DOHH2 (cell line): ENCODE measurements at regions not wholly inside any gene's neighbourhood (a gene's known extent, or its start where the extent isn't known, plus 50 kb on each side); places are given as distances from the start of the nearest gene placed in this dataset.

Source experiments
- H3F3A ChIP-seq: fragments of 200-600 bp; sonication (generic), shearing (Covaris generic); 2 replicates; pipeline ENCODE4 v1.6.0; 2016; ENCODE audit warnings: antibody characterized with exemption, mild to moderate bottlenecking; ENCODE audit not compliant: control insufficient read depth, insufficient read depth
- H3K27ac ChIP-seq: fragments of 200-600 bp; sonication (generic); 2 replicates; pipeline ENCODE4 v1.5.1; 2014; ENCODE audit warnings: low read depth, mild to moderate bottlenecking, low read length, moderate library complexity
- H3K27me3 ChIP-seq: fragments of 200-600 bp; sonication (generic); 2 replicates; pipeline ENCODE4 v1.6.1; 2014; ENCODE audit warnings: mild to moderate bottlenecking, low read length, mixed read lengths; ENCODE audit not compliant: control insufficient read depth
- H3K36me3 ChIP-seq: fragments of 200-600 bp; sonication (generic); 2 replicates; pipeline ENCODE4 v1.6.1; 2014; ENCODE audit warnings: mild to moderate bottlenecking, low read length, moderate library complexity, mixed read lengths; ENCODE audit not compliant: control insufficient read depth
- H3K4me1 ChIP-seq: fragments of 200-600 bp; sonication (generic); 2 replicates; pipeline ENCODE4 v1.6.1; 2014; ENCODE audit warnings: mild to moderate bottlenecking, low read length, mixed read lengths; ENCODE audit not compliant: control insufficient read depth
- H3K4me2 ChIP-seq: fragments of 200-600 bp; sonication (generic); 2 replicates; pipeline ENCODE4 v1.6.0; 2014; ENCODE audit warnings: mild to moderate bottlenecking, low read length, moderate library complexity
- H3K4me3 ChIP-seq: fragments of 200-600 bp; sonication (generic); 2 replicates; pipeline ENCODE4 v1.5.1; 2014; ENCODE audit warnings: mild to moderate bottlenecking, low read length, mixed read lengths
- H3K79me2 ChIP-seq: fragments of 200-600 bp; sonication (generic); 2 replicates; pipeline ENCODE4 v1.6.1; 2014; ENCODE audit warnings: mild to moderate bottlenecking, low read length, mixed read lengths; ENCODE audit not compliant: control insufficient read depth
- H3K9me2 ChIP-seq: fragments of 200-600 bp; sonication (generic); replicated peaks from 2 replicates; pipeline ENCODE4 v1.6.1; 2014; ENCODE audit warnings: mild to moderate bottlenecking, low read length, mixed read lengths; ENCODE audit not compliant: control insufficient read depth
- H3K9me3 ChIP-seq: fragments of 200-600 bp; sonication (generic); 2 replicates; pipeline ENCODE4 v1.6.1; 2014; ENCODE audit warnings: antibody characterized with exemption, low read length, mixed read lengths; ENCODE audit not compliant: control insufficient read depth, insufficient read depth
- H4K20me1 ChIP-seq: fragments of 200-600 bp; sonication (generic); 2 replicates; pipeline ENCODE4 v1.6.0; 2014; ENCODE audit warnings: low read depth, mild to moderate bottlenecking, antibody characterized with exemption, low read length, moderate library complexity; ENCODE audit not compliant: control insufficient read depth, insufficient read depth
- EZH2phosphoT487 ChIP-seq: fragments of 200-600 bp; sonication (generic); IDR thresholded peaks from 2 replicates; pipeline ENCODE4 v1.6.1; 2017; ENCODE audit warnings: borderline replicate concordance, mild to moderate bottlenecking, antibody characterized with exemption, low read length, moderate library complexity, mixed read lengths
- TF ChIP-seq, protein P1 (sequence below): fragments of 200-600 bp; sonication (generic); IDR thresholded peaks from one replicate; pipeline ENCODE4 v1.5.1; 2014; ENCODE audit warnings: antibody characterized with exemption, mild to moderate bottlenecking, low read depth, low read length; ENCODE audit not compliant: poor library complexity, severe bottlenecking

DNA sequence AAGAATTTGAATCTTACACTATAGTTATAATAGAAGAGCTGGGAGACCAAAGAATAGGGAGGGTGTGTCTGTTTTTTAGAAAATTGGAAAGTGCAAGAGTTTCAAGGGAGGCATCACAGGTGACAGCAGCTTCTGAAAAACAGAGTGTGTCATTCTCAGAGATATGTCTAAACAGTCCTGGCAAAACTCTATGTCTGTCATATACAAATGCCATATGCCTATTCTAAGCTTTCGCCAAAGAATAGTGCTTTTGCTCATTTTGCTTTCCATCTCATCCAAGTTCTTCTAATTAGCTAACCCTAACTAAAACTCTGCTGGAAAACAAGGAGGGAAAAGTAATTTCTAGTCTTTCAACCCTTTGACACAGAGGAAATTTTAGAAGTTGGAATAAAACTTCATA is 388.0 kb upstream of the TYRP1 start:
- no peaks in the 10 kb centered on the region for H3K79me2 ChIP-seq
- TF ChIP-seq, protein P1, sequence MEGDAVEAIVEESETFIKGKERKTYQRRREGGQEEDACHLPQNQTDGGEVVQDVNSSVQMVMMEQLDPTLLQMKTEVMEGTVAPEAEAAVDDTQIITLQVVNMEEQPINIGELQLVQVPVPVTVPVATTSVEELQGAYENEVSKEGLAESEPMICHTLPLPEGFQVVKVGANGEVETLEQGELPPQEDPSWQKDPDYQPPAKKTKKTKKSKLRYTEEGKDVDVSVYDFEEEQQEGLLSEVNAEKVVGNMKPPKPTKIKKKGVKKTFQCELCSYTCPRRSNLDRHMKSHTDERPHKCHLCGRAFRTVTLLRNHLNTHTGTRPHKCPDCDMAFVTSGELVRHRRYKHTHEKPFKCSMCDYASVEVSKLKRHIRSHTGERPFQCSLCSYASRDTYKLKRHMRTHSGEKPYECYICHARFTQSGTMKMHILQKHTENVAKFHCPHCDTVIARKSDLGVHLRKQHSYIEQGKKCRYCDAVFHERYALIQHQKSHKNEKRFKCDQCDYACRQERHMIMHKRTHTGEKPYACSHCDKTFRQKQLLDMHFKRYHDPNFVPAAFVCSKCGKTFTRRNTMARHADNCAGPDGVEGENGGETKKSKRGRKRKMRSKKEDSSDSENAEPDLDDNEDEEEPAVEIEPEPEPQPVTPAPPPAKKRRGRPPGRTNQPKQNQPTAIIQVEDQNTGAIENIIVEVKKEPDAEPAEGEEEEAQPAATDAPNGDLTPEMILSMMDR = no peak
- no peaks in the 10 kb centered on the region for H3K9me2 ChIP-seq
- no peak overlapping the region for H3K4me3 ChIP-seq
- no peaks in the 10 kb centered on the region for H3F3A ChIP-seq
- H3K27me3 ChIP-seq = no peaks in the 10 kb centered on the region
- H3K9me3 ChIP-seq = peaks cover 3% of the 10 kb centered on the region; the same call in 1 of the 2 replicates
- no peak overlapping the region for H3K27ac ChIP-seq
- H4K20me1 ChIP-seq = no peaks in the 10 kb centered on the region
- no peak overlapping the region for H3K4me2 ChIP-seq
- H3K36me3 ChIP-seq = no peaks in the 10 kb centered on the region
- no peaks in the 10 kb centered on the region for H3K4me1 ChIP-seq

DNA sequence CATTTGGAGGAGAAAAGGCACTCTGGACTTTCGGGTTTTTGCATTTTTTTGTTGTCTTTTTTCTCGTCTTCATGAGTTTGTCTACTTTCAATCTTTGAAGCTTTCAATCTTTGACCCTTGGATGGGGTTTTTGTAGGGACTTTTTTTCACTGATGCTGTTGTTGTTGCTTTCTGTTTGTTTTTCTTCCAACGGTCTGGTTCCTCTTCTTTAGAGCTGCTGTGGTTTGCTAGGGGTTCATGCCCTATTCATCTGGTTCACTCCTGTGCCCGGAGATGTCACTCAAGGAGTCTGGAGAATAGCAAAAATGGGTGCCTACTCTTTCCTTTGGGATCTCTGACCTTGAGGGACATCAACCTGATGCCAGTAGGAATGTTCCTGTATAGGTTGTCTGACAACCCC is 378.6 kb upstream of the TYRP1 start:
- Histone ChIP-seq H3K4me1 (no peaks in the 10 kb centered on the region), H3K27me3 (no peaks in the 10 kb centered on the region), H3K36me3 (no peaks in the 10 kb centered on the region), H3K9me2 (no peaks in the 10 kb centered on the region), H3F3A (no peaks in the 10 kb centered on the region), H3K27ac (no peak overlapping the region), H3K79me2 (no peaks in the 10 kb centered on the region), H3K4me2 (no peak overlapping the region), H3K9me3 (no peaks in the 10 kb centered on the region), H3K4me3 (no peak overlapping the region), H4K20me1 (no peaks in the 10 kb centered on the region)
- TF ChIP-seq EZH2phosphoT487 = no peak
- TF ChIP-seq, protein P1 = no peak

DNA sequence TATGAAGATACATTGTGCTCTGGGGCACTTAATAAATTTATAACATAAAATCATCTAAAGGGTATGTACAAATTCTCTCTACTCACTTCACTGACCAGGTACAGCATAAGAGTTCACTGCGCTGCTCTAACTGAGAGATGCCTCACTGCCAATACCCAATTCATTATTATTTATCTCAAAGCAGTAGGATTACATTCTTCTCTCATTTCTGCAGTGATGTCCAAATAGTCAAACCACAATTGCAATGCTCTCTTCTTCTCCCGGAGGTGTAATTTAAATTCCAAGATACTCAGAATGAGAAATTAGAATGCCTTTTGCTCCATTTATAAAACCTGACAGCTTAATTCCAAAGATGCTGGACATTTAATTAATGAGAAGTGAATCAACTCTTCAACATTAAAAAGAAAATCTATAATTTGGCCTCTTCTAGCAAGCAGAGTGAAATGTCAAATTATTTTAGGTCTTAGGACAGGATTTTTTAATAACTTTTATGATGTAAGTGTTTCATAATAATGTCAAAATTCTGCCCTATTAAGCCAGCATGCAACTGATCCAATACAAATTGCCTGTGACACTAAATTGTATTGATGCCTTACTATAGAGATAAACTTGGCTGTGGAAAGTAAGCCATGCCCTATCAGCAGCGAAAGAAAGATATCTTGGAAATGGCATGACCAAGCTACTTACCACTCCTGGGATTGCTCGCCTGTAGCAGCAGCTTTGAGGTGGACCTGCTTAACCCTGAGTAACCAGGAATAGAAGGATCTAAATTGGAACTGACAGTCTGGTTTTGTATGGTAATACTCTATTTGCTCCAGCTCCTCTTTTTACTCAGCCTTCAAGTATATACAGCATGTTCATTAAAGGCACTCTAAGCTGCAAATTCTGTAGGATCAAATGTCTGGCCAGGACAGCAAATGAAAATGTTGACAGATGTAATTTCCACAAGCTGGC is 374.2 kb upstream of the TYRP1 start:
- H3K4me2 ChIP-seq = no peak overlapping the region
- no peaks in the 10 kb centered on the region for H3K9me2 ChIP-seq
- no peak overlapping the region for H3K4me3 ChIP-seq
- no peaks in the 10 kb centered on the region for H3K79me2 ChIP-seq
- no peak for TF ChIP-seq EZH2phosphoT487
- TF ChIP-seq, protein P1 = no peak
- no peaks in the 10 kb centered on the region for H3F3A ChIP-seq
- H3K9me3 ChIP-seq = no peaks in the 10 kb centered on the region
- no peaks in the 10 kb centered on the region for H3K4me1 ChIP-seq
- no peaks in the 10 kb centered on the region for H4K20me1 ChIP-seq
- H3K27me3 ChIP-seq = no peaks in the 10 kb centered on the region
- H3K36me3 ChIP-seq = no peaks in the 10 kb centered on the region
- no peak overlapping the region for H3K27ac ChIP-seq
